ENCODE measurements at regions not wholly inside any gene's neighbourhood (a gene's known extent, or its start where the extent isn't known, plus 50 kb on each side); places are given as distances from the start of the nearest gene placed in this dataset.

- DNase-seq: no peak
- no peak overlapping the region for H3K27ac Mint-ChIP-seq
Observed at GRCh38 chr5:15238006-15238405, 262.0 kb upstream of the FBXL7 start.

GRCh38 chr5:15236911-15237508, 263.0 kb upstream of the FBXL7 start:
- no peak overlapping the region for H3K27ac Mint-ChIP-seq
- no peaks in the 10 kb centered on the region for H3K4me1 Mint-ChIP-seq (ENCODE audit: low read depth)
- peaks cover 12 to 17% of the 10 kb centered on the region in 2 donors for H3K9me3 Mint-ChIP-seq
- peaks cover 0 to 5% of the 10 kb centered on the region in 2 donors for H3K36me3 Mint-ChIP-seq (ENCODE audit: insufficient read depth in 2 of 2)
- ATAC-seq (replicated peaks in 1 of 2): no peak
- no peak for DNase-seq
- H3K4me3 Mint-ChIP-seq: no peak overlapping the region
- H3K27me3 Mint-ChIP-seq (ENCODE audit: low read depth): no peaks in the 10 kb centered on the region

More at GRCh38 chr5:15238006-15238405, 262.0 kb upstream of the FBXL7 start:
- no peak overlapping the region for H3K4me3 Mint-ChIP-seq
- peaks cover 0 to 5% of the 10 kb centered on the region in 2 donors for H3K36me3 Mint-ChIP-seq (ENCODE audit: insufficient read depth in 2 of 2)
- peaks cover 12 to 19% of the 10 kb centered on the region in 2 donors for H3K9me3 Mint-ChIP-seq
- no peaks in the 10 kb centered on the region for H3K27me3 Mint-ChIP-seq (ENCODE audit: low read depth)
- H3K4me1 Mint-ChIP-seq (ENCODE audit: low read depth): no peaks in the 10 kb centered on the region
- ATAC-seq (replicated peaks in 1 of 2): no peak

- Mint-ChIP-seq H3K27ac (no peak overlapping the region), H3K27me3 (ENCODE audit: low read depth) (no peaks in the 10 kb centered on the region), H3K4me1 (ENCODE audit: low read depth) (no peaks in the 10 kb centered on the region), H3K4me3 (no peak overlapping the region), H3K9me3 (peaks cover 14 to 22% of the 10 kb centered on the region in 2 donors), H3K36me3 (ENCODE audit: insufficient read depth in 2 of 2) (peaks cover 0 to 5% of the 10 kb centered on the region in 2 donors)
- DNase-seq (no peak), ATAC-seq (replicated peaks in 1 of 2) (no peak)
Observed at GRCh38 chr5:15234911-15235310, 265.1 kb upstream of the FBXL7 start.

GRCh38 chr5:15234366-15234765, 265.6 kb upstream of the FBXL7 start:
- Mint-ChIP-seq H3K9me3 (peaks cover 12 to 17% of the 10 kb centered on the region in 2 donors), H3K27me3 (ENCODE audit: low read depth) (no peaks in the 10 kb centered on the region), H3K36me3 (ENCODE audit: insufficient read depth in 2 of 2) (no peaks in the 10 kb centered on the region), H3K4me1 (ENCODE audit: low read depth) (no peaks in the 10 kb centered on the region), H3K4me3 (no peak overlapping the region), H3K27ac (no peak overlapping the region)
- DNase-seq (no peak), ATAC-seq (replicated peaks in 1 of 2) (no peak)

- H3K36me3 Mint-ChIP-seq (ENCODE audit: insufficient read depth in 2 of 2): no peaks in the 10 kb centered on the region
- H3K27me3 Mint-ChIP-seq (ENCODE audit: low read depth): no peaks in the 10 kb centered on the region
- ATAC-seq (replicated peaks in 1 of 2) (no peak), DNase-seq (no peak)
- no peak overlapping the region for H3K4me3 Mint-ChIP-seq
- H3K4me1 Mint-ChIP-seq (ENCODE audit: low read depth): no peaks in the 10 kb centered on the region
- no peak overlapping the region for H3K27ac Mint-ChIP-seq
- H3K9me3 Mint-ChIP-seq: peaks cover 12 to 14% of the 10 kb centered on the region in 2 donors
Observed at GRCh38 chr5:15233566-15233965, 266.4 kb upstream of the FBXL7 start.

GRCh38 chr5:15222156-15222555, 277.8 kb upstream of the FBXL7 start:
- H3K27ac Mint-ChIP-seq: no peak overlapping the region

GRCh38 chr5:15220642-15221173, 279.3 kb upstream of the FBXL7 start:
- no peak for DNase-seq
- H3K9me3 Mint-ChIP-seq: peaks cover 18 to 19% of the 10 kb centered on the region in 2 donors
- H3K4me3 Mint-ChIP-seq: no peak overlapping the region

More at GRCh38 chr5:15222156-15222555, 277.8 kb upstream of the FBXL7 start:
- ATAC-seq (replicated peaks in 1 of 2) (no peak), DNase-seq (no peak)
- no peaks in the 10 kb centered on the region for H3K4me1 Mint-ChIP-seq (ENCODE audit: low read depth)
- H3K9me3 Mint-ChIP-seq: peaks cover 13 to 14% of the 10 kb centered on the region in 2 donors
- H3K36me3 Mint-ChIP-seq (ENCODE audit: insufficient read depth in 2 of 2): peaks cover 0 to 2% of the 10 kb centered on the region in 2 donors
- no peak overlapping the region for H3K4me3 Mint-ChIP-seq
- H3K27me3 Mint-ChIP-seq (ENCODE audit: low read depth): no peaks in the 10 kb centered on the region

GRCh38 chr5:15215056-15215455, 284.9 kb upstream of the FBXL7 start:
- no peak for ATAC-seq (replicated peaks in 1 of 2)

More at GRCh38 chr5:15220642-15221173, 279.3 kb upstream of the FBXL7 start:
- Mint-ChIP-seq H3K27me3 (ENCODE audit: low read depth) (no peaks in the 10 kb centered on the region), H3K36me3 (ENCODE audit: insufficient read depth in 2 of 2) (peaks cover 1 to 2% of the 10 kb centered on the region in 2 donors), H3K27ac (no peak overlapping the region), H3K4me1 (ENCODE audit: low read depth) (no peaks in the 10 kb centered on the region)
- no peak for ATAC-seq (replicated peaks in 1 of 2)

GRCh38 chr5:15214010-15214409, 286.0 kb upstream of the FBXL7 start:
- Mint-ChIP-seq H3K36me3 (ENCODE audit: insufficient read depth in 2 of 2) (peaks cover 0 to 1% of the 10 kb centered on the region in 2 donors), H3K27ac (no peak overlapping the region), H3K4me1 (ENCODE audit: low read depth) (no peaks in the 10 kb centered on the region), H3K9me3 (peaks cover 6 to 7% of the 10 kb centered on the region in 2 donors), H3K27me3 (ENCODE audit: low read depth) (no peaks in the 10 kb centered on the region), H3K4me3 (no peak overlapping the region)
- ATAC-seq (replicated peaks in 1 of 2) (no peak), DNase-seq (no peak)

More at GRCh38 chr5:15215056-15215455, 284.9 kb upstream of the FBXL7 start:
- H3K4me1 Mint-ChIP-seq (ENCODE audit: low read depth): no peaks in the 10 kb centered on the region
- H3K36me3 Mint-ChIP-seq (ENCODE audit: insufficient read depth in 2 of 2): peaks cover 0 to 1% of the 10 kb centered on the region in 2 donors
- H3K4me3 Mint-ChIP-seq: no peak overlapping the region
- H3K27ac Mint-ChIP-seq: no peak overlapping the region
- DNase-seq: no peak
- peaks cover 7 to 8% of the 10 kb centered on the region in 2 donors for H3K9me3 Mint-ChIP-seq
- H3K27me3 Mint-ChIP-seq (ENCODE audit: low read depth): no peaks in the 10 kb centered on the region

GRCh38 chr5:15209053-15209762, 290.8 kb upstream of the FBXL7 start:
- Mint-ChIP-seq H3K27ac (no peak overlapping the region), H3K4me1 (ENCODE audit: low read depth) (no peaks in the 10 kb centered on the region), H3K27me3 (ENCODE audit: low read depth) (no peaks in the 10 kb centered on the region), H3K36me3 (ENCODE audit: insufficient read depth in 2 of 2) (no peaks in the 10 kb centered on the region), H3K4me3 (no peak overlapping the region), H3K9me3 (peaks cover 2 to 5% of the 10 kb centered on the region in 2 donors)
- DNase-seq (no peak), ATAC-seq (replicated peaks in 1 of 2) (no peak)

- Mint-ChIP-seq H3K4me3 (no peak overlapping the region), H3K4me1 (ENCODE audit: low read depth) (no peaks in the 10 kb centered on the region), H3K27me3 (ENCODE audit: low read depth) (no peaks in the 10 kb centered on the region), H3K27ac (no peak overlapping the region), H3K9me3 (peaks cover 6 to 7% of the 10 kb centered on the region in 2 donors), H3K36me3 (ENCODE audit: insufficient read depth in 2 of 2) (no peaks in the 10 kb centered on the region)
- no peak for DNase-seq
- ATAC-seq (replicated peaks in 1 of 2): no peak
Observed at GRCh38 chr5:15206133-15206532, 293.8 kb upstream of the FBXL7 start.

- Mint-ChIP-seq H3K9me3 (peaks cover 6 to 12% of the 10 kb centered on the region in 2 donors), H3K36me3 (ENCODE audit: insufficient read depth in 2 of 2) (no peaks in the 10 kb centered on the region), H3K4me1 (ENCODE audit: low read depth) (no peaks in the 10 kb centered on the region), H3K27me3 (ENCODE audit: low read depth) (no peaks in the 10 kb centered on the region), H3K27ac (no peak overlapping the region), H3K4me3 (no peak overlapping the region)
- no peak for ATAC-seq (replicated peaks in 1 of 2)
- DNase-seq: no peak
Observed at GRCh38 chr5:15203376-15203775, 296.6 kb upstream of the FBXL7 start.

GRCh38 chr5:15191012-15191411, 309.0 kb upstream of the FBXL7 start:
- H3K27ac Mint-ChIP-seq: no peak overlapping the region
- no peak for DNase-seq
- no peak overlapping the region for H3K4me3 Mint-ChIP-seq
- H3K27me3 Mint-ChIP-seq (ENCODE audit: low read depth): no peaks in the 10 kb centered on the region
- ATAC-seq (replicated peaks in 1 of 2): no peak
- no peaks in the 10 kb centered on the region for H3K4me1 Mint-ChIP-seq (ENCODE audit: low read depth)
- H3K9me3 Mint-ChIP-seq: peaks cover 13 to 14% of the 10 kb centered on the region in 2 donors
- H3K36me3 Mint-ChIP-seq (ENCODE audit: insufficient read depth in 2 of 2): no peaks in the 10 kb centered on the region

Data from activated T-cell treated with anti-CD3 and anti-CD28 coated beads, Interleukin-2, amount 50 U/mL, for 72 hours (primary cell).